Peyer's patch (tissue), 4 donors: ENCODE measurements at regions not wholly inside any gene's neighbourhood (a gene's known extent, or its start where the extent isn't known, plus 50 kb on each side); places are given as distances from the start of the nearest gene placed in this dataset.
A peak's percentile ranks its signal among the peaks of the same experiment; 100 is the strongest.
"Not testable (repeated sequence)": the region's sequence is repeated elsewhere in the genome, so short reads cannot be mapped to it uniquely, and the experiment has no call there.

Experiments
- DNase-seq, 3 donors: peaks; one replicate each; pipeline ENCODE4 v3.0.0-alpha.2; 2017 to 2019
- H3K27ac ChIP-seq, 4 donors: fragments of 200-600 bp; sonication (generic); one replicate each; pipeline ENCODE4 v1.5.1; 2016 to 2019
- H3K27me3 ChIP-seq, 2 donors: fragments of 200-600 bp; sonication (generic); one replicate each; pipeline ENCODE4 v1.5.1; 2019
- H3K36me3 ChIP-seq, 3 donors: fragments of 200-600 bp; sonication (generic); one replicate each; pipeline ENCODE4 v1.5.1; 2016 to 2019
- H3K4me1 ChIP-seq, 4 donors: fragments of 200-600 bp; sonication (generic); one replicate each; pipeline ENCODE4 v1.5.1; 2016 to 2019
- H3K4me3 ChIP-seq, 4 donors: fragments of 200-600 bp; sonication (generic); 1 replicate in 3 of 4; 2 replicates in 1 of 4; pipeline ENCODE4 v1.5.1; 2016 to 2019; ENCODE audit warnings: mild to moderate bottlenecking in 1 of 4
- H3K9me3 ChIP-seq, 4 donors: fragments of 200-600 bp; sonication (generic); one replicate each; pipeline ENCODE4 v1.5.1; 2016 to 2019; ENCODE audit warnings: mild to moderate bottlenecking in 1 of 4
- POLR2A ChIP-seq, 2 donors: fragments of 450-650 bp; IDR thresholded peaks; one replicate each; pipeline ENCODE4 v1.5.1; 2017; ENCODE audit warnings: antibody characterized with exemption in 2 of 2, mild to moderate bottlenecking in 2 of 2, moderate library complexity in 2 of 2
- TF ChIP-seq, protein P1 (sequence below), 6 experiments: fragments of 450-650 bp in 4 of 6; fragments of 200-600 bp in 2 of 6; sonication (generic) in 1 of 6; IDR thresholded peaks; one replicate each; pipeline ENCODE4 v1.5.1; 2017 to 2019; ENCODE audit warnings: antibody characterized with exemption in 6 of 6, mild to moderate bottlenecking in 3 of 6, moderate library complexity in 1 of 6

- no peak for DNase-seq
- H3K4me1 ChIP-seq: no peaks in the 10 kb centered on the region
- H3K9me3 ChIP-seq: peaks cover 0 to 3% (median 0%) of the 10 kb centered on the region in 4 donors
- H3K36me3 ChIP-seq: no peaks in the 10 kb centered on the region
- TF ChIP-seq POLR2A (IDR thresholded peaks at IDR 0.05): no peak
- TF ChIP-seq, protein P1, sequence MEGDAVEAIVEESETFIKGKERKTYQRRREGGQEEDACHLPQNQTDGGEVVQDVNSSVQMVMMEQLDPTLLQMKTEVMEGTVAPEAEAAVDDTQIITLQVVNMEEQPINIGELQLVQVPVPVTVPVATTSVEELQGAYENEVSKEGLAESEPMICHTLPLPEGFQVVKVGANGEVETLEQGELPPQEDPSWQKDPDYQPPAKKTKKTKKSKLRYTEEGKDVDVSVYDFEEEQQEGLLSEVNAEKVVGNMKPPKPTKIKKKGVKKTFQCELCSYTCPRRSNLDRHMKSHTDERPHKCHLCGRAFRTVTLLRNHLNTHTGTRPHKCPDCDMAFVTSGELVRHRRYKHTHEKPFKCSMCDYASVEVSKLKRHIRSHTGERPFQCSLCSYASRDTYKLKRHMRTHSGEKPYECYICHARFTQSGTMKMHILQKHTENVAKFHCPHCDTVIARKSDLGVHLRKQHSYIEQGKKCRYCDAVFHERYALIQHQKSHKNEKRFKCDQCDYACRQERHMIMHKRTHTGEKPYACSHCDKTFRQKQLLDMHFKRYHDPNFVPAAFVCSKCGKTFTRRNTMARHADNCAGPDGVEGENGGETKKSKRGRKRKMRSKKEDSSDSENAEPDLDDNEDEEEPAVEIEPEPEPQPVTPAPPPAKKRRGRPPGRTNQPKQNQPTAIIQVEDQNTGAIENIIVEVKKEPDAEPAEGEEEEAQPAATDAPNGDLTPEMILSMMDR (IDR thresholded peaks at IDR 0.05): no peak
- H3K27ac ChIP-seq: no peak overlapping the region
- H3K4me3 ChIP-seq: no peak overlapping the region
- no peaks in the 10 kb centered on the region for H3K27me3 ChIP-seq
Observed at GRCh38 chr13:38090913-38091312, 221.3 kb upstream of the TRPC4 start.

DNA sequence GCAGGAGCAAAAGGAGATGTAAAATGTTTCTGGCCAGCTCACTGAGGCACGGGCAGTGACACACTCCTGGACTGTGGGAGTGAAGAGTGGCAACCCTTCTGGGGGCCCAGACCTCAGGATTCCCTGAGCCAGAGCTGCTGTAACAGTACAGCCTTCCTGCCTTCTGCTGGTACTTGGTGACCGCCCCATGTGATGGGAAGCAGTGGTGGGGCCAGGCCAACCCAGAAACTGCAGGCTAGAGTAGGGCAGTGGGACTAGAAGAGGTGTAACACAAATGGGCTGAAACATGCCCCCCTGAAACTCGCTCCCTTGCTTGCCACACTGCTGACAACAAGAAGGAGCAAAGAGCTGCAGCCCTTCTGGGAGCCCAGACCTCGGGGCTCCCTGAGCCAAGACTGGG, 217.1 kb upstream of the TRPC4 start:
- Histone ChIP-seq H3K4me3 (no peak overlapping the region), H3K36me3 (no peaks in the 10 kb centered on the region), H3K4me1 (no peaks in the 10 kb centered on the region), H3K27ac (no peak overlapping the region), H3K9me3 (peaks cover 0 to 3% (median 0%) of the 10 kb centered on the region in 4 donors), H3K27me3 (no peaks in the 10 kb centered on the region)
- peak in 1 of 3 donors; percentile 18 for DNase-seq
- TF ChIP-seq, protein P1 (IDR thresholded peaks at IDR 0.05): no peak
- TF ChIP-seq POLR2A (IDR thresholded peaks at IDR 0.05): no peak

- peak in 1 of 3 donors; percentile 22 for DNase-seq
- TF ChIP-seq POLR2A (IDR thresholded peaks at IDR 0.05): no peak
- TF ChIP-seq, protein P1 (IDR thresholded peaks at IDR 0.05): no peak
- H3K4me3 ChIP-seq: no peak overlapping the region
- H3K9me3 ChIP-seq: peaks cover 0 to 3% (median 0%) of the 10 kb centered on the region in 4 donors
- no peaks in the 10 kb centered on the region for H3K27me3 ChIP-seq
- no peaks in the 10 kb centered on the region for H3K36me3 ChIP-seq
- no peaks in the 10 kb centered on the region for H3K4me1 ChIP-seq
- no peak overlapping the region for H3K27ac ChIP-seq
Observed at GRCh38 chr13:38086013-38086412, 216.4 kb upstream of the TRPC4 start.

DNA sequence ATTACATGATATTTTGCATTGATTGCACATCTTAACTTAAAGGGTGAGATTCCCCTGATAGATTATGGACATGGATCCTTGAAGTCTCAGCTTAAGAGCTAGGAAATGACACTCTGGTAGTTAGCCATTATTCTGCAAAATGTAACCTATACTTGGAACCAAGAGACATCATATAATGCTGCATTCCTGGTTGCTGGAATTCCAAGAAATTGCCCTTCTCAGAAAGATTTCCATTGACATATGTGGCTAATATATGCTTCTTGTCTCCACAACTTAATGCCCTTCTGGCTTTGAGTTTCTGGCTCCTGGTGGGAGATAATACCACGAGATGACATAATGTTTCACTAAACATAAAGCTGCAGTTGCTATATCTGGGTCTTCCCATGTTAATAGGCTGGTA, 204.4 kb upstream of the TRPC4 start:
- Histone ChIP-seq H3K27ac (no peak overlapping the region), H3K9me3 (no peaks in the 10 kb centered on the region), H3K4me1 (no peaks in the 10 kb centered on the region), H3K36me3 (no peaks in the 10 kb centered on the region), H3K27me3 (no peaks in the 10 kb centered on the region), H3K4me3 (no peak overlapping the region)
- TF ChIP-seq, protein P1 (IDR thresholded peaks at IDR 0.05): no peak
- TF ChIP-seq POLR2A (IDR thresholded peaks at IDR 0.05): no peak
- no peak for DNase-seq

DNA sequence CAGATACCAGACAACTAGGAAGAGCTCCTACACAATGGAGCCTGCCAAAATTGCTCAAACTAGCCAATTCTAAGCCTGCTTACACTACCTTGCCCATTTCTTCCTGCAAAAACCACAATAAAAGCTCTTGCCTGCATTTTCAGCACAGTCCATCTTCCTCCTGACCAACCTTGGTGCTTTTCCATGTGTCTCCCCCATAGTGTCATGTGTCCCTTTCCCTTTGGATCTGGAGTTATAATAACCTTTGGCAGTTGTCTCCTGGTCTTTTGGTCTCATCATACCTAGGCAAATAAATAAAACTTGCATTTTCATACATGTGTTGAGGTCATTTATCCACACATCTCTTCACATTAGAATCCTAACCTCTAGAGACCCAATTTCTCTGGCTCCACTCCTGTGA, 203.1 kb upstream of the TRPC4 start:
- Histone ChIP-seq H3K9me3 (no peaks in the 10 kb centered on the region), H3K27me3 (no peaks in the 10 kb centered on the region), H3K4me1 (no peaks in the 10 kb centered on the region), H3K36me3 (no peaks in the 10 kb centered on the region), H3K27ac (no peak overlapping the region), H3K4me3 (no peak overlapping the region)
- no peak for DNase-seq
- TF ChIP-seq, protein P1 (IDR thresholded peaks at IDR 0.05): no peak
- no peak for TF ChIP-seq POLR2A (IDR thresholded peaks at IDR 0.05)

DNA sequence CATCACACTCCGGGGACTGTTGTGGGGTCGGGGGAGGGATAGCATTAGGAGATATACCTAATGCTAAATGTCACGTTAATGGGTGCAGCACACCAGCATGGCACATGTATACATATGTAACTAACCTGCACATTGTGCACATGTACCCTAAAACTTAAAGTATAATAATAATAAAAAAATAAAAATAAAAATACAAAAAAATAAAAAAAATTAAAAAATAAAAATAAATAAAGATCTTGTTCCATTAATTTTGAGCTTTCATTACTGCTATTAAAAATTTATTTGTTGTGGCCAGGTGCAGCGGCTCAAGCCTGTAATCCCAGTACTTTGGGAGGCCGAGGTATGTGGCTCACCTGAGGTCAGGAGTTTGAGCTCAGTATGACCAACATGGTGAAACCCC, 201.8 kb upstream of the TRPC4 start:
- H3K4me3 ChIP-seq, H3K27me3 ChIP-seq, DNase-seq, H3K4me1 ChIP-seq, H3K36me3 ChIP-seq, H3K9me3 ChIP-seq, H3K27ac ChIP-seq: not testable (repeated sequence)
